ENCODE measurements at regions not wholly inside any gene's neighbourhood (a gene's known extent, or its start where the extent isn't known, plus 50 kb on each side); places are given as distances from the start of the nearest gene placed in this dataset.

- WGBS (ENCODE audit: insufficient coverage, low lambda C conversion rate), result 28% methylated on average over 2 of the region's 6 CpGs
- Histone ChIP-seq H3K27ac (ENCODE audit: low read length) (peak overlapping the region; percentile 66), H3K36me3 (ENCODE audit: control insufficient read depth, insufficient read depth, low read length) (no peaks in the 10 kb centered on the region), H3K27me3 (ENCODE audit: control insufficient read depth, insufficient read depth, low read length) (no peaks in the 10 kb centered on the region), H3K9me3 (ENCODE audit: control insufficient read depth, low read depth, low read length) (no peaks in the 10 kb centered on the region), H3K4me1 (ENCODE audit: control insufficient read depth, insufficient read depth, low read length) (peaks cover 5% of the 10 kb centered on the region), H3K4me3 (ENCODE audit: low read length) (no peak overlapping the region)
- DNase-seq, result peak in 1 of 2 donors; percentile 65
These were observed 70.8 kb upstream of the PACRGL start for GRCh38 chr4:20629186-20630106.

- Histone ChIP-seq H3K4me1 (ENCODE audit: control insufficient read depth, insufficient read depth, low read length) (no peaks in the 10 kb centered on the region), H3K4me3 (ENCODE audit: low read length) (no peak overlapping the region), H3K36me3 (ENCODE audit: control insufficient read depth, insufficient read depth, low read length) (no peaks in the 10 kb centered on the region), H3K9me3 (ENCODE audit: control insufficient read depth, low read depth, low read length) (no peaks in the 10 kb centered on the region), H3K27ac (ENCODE audit: low read length) (no peak overlapping the region), H3K27me3 (ENCODE audit: control insufficient read depth, insufficient read depth, low read length) (no peaks in the 10 kb centered on the region)
- DNase-seq, result no peak
- no CpG with 5 or more reads among the region's 3 CpGs for WGBS (ENCODE audit: insufficient coverage, low lambda C conversion rate)
These were observed 61.4 kb upstream of the PACRGL start for GRCh38 chr4:20638825-20639224.

GRCh38 chr4:20639346-20639745 is 60.9 kb upstream of the PACRGL start:
- no peak overlapping the region for H3K27ac ChIP-seq (ENCODE audit: low read length)
- no peaks in the 10 kb centered on the region for H3K4me1 ChIP-seq (ENCODE audit: control insufficient read depth, insufficient read depth, low read length)
- H3K27me3 ChIP-seq (ENCODE audit: control insufficient read depth, insufficient read depth, low read length), result no peaks in the 10 kb centered on the region
- 11% methylated on average over 1 of the region's 1 CpG for WGBS (ENCODE audit: insufficient coverage, low lambda C conversion rate)
- DNase-seq, result no peak
- H3K4me3 ChIP-seq (ENCODE audit: low read length), result no peak overlapping the region
- H3K9me3 ChIP-seq (ENCODE audit: control insufficient read depth, low read depth, low read length), result no peaks in the 10 kb centered on the region
- H3K36me3 ChIP-seq (ENCODE audit: control insufficient read depth, insufficient read depth, low read length), result no peaks in the 10 kb centered on the region

- DNase-seq, result no peak
- no peaks in the 10 kb centered on the region for H3K36me3 ChIP-seq (ENCODE audit: control insufficient read depth, insufficient read depth, low read length)
- 76% methylated on average over 2 of the region's 2 CpGs for WGBS (ENCODE audit: insufficient coverage, low lambda C conversion rate)
- no peaks in the 10 kb centered on the region for H3K4me1 ChIP-seq (ENCODE audit: control insufficient read depth, insufficient read depth, low read length)
- H3K27ac ChIP-seq (ENCODE audit: low read length), result no peak overlapping the region
- no peaks in the 10 kb centered on the region for H3K27me3 ChIP-seq (ENCODE audit: control insufficient read depth, insufficient read depth, low read length)
- H3K4me3 ChIP-seq (ENCODE audit: low read length), result no peak overlapping the region
- no peaks in the 10 kb centered on the region for H3K9me3 ChIP-seq (ENCODE audit: control insufficient read depth, low read depth, low read length)
These were observed 59.3 kb upstream of the PACRGL start for GRCh38 chr4:20640989-20641388.

- no peaks in the 10 kb centered on the region for H3K27me3 ChIP-seq (ENCODE audit: control insufficient read depth, insufficient read depth, low read length)
- H3K36me3 ChIP-seq (ENCODE audit: control insufficient read depth, insufficient read depth, low read length), result no peaks in the 10 kb centered on the region
- H3K4me3 ChIP-seq (ENCODE audit: low read length), result no peak overlapping the region
- H3K27ac ChIP-seq (ENCODE audit: low read length), result no peak overlapping the region
- 77% methylated on average over 2 of the region's 3 CpGs for WGBS (ENCODE audit: insufficient coverage, low lambda C conversion rate)
- no peak for DNase-seq
- no peaks in the 10 kb centered on the region for H3K4me1 ChIP-seq (ENCODE audit: control insufficient read depth, insufficient read depth, low read length)
- H3K9me3 ChIP-seq (ENCODE audit: control insufficient read depth, low read depth, low read length), result no peaks in the 10 kb centered on the region
These were observed 58.3 kb upstream of the PACRGL start for GRCh38 chr4:20641976-20642375.

GRCh38 chr4:20643631-20644030 is 56.6 kb upstream of the PACRGL start:
- Histone ChIP-seq H3K27me3 (ENCODE audit: control insufficient read depth, insufficient read depth, low read length) (no peaks in the 10 kb centered on the region), H3K27ac (ENCODE audit: low read length) (no peak overlapping the region), H3K4me3 (ENCODE audit: low read length) (no peak overlapping the region), H3K4me1 (ENCODE audit: control insufficient read depth, insufficient read depth, low read length) (no peaks in the 10 kb centered on the region), H3K9me3 (ENCODE audit: control insufficient read depth, low read depth, low read length) (no peaks in the 10 kb centered on the region), H3K36me3 (ENCODE audit: control insufficient read depth, insufficient read depth, low read length) (no peaks in the 10 kb centered on the region)
- no peak for DNase-seq
- WGBS (ENCODE audit: insufficient coverage, low lambda C conversion rate), result 86% methylated on average over 1 of the region's 2 CpGs

GRCh38 chr4:20645236-20645635 is 55.0 kb upstream of the PACRGL start:
- Histone ChIP-seq H3K36me3 (ENCODE audit: control insufficient read depth, insufficient read depth, low read length) (no peaks in the 10 kb centered on the region), H3K27ac (ENCODE audit: low read length) (no peak overlapping the region), H3K9me3 (ENCODE audit: control insufficient read depth, low read depth, low read length) (no peaks in the 10 kb centered on the region), H3K4me3 (ENCODE audit: low read length) (no peak overlapping the region), H3K4me1 (ENCODE audit: control insufficient read depth, insufficient read depth, low read length) (no peaks in the 10 kb centered on the region), H3K27me3 (ENCODE audit: control insufficient read depth, insufficient read depth, low read length) (no peaks in the 10 kb centered on the region)
- WGBS (ENCODE audit: insufficient coverage, low lambda C conversion rate), result 100% methylated on average over 1 of the region's 2 CpGs
- no peak for DNase-seq

- Histone ChIP-seq H3K36me3 (ENCODE audit: control insufficient read depth, insufficient read depth, low read length) (no peaks in the 10 kb centered on the region), H3K4me3 (ENCODE audit: low read length) (no peak overlapping the region), H3K9me3 (ENCODE audit: control insufficient read depth, low read depth, low read length) (no peaks in the 10 kb centered on the region), H3K27me3 (ENCODE audit: control insufficient read depth, insufficient read depth, low read length) (no peaks in the 10 kb centered on the region), H3K27ac (ENCODE audit: low read length) (no peak overlapping the region), H3K4me1 (ENCODE audit: control insufficient read depth, insufficient read depth, low read length) (no peaks in the 10 kb centered on the region)
- DNase-seq, result no peak
These were observed 54.0 kb upstream of the PACRGL start for GRCh38 chr4:20646287-20646686.

Measured in large intestine (tissue), 3 donors.